DOHH2 (cell line): ENCODE measurements at regions not wholly inside any gene's neighbourhood (a gene's known extent, or its start where the extent isn't known, plus 50 kb on each side); places are given as distances from the start of the nearest gene placed in this dataset.
"Not testable (repeated sequence)": the region's sequence is repeated elsewhere in the genome, so short reads cannot be mapped to it uniquely, and the experiment has no call there.

Experiments
- CTCF ChIP-seq: fragments of 200-600 bp; sonication (generic); IDR thresholded peaks from one replicate; pipeline ENCODE4 v1.5.1; 2014; ENCODE audit warnings: antibody characterized with exemption, mild to moderate bottlenecking, low read depth, low read length; ENCODE audit not compliant: poor library complexity, severe bottlenecking
- EZH2phosphoT487 ChIP-seq: fragments of 200-600 bp; sonication (generic); IDR thresholded peaks from 2 replicates; pipeline ENCODE4 v1.6.1; 2017; ENCODE audit warnings: borderline replicate concordance, mild to moderate bottlenecking, antibody characterized with exemption, low read length, moderate library complexity, mixed read lengths

- TF ChIP-seq CTCF, EZH2phosphoT487: not testable (repeated sequence)
Measured at GRCh38 chr5:10015681-10016080, 234.0 kb downstream of the ATPSCKMT start.
